Neural crest cell (in vitro differentiated cells): ENCODE measurements at regions not wholly inside any gene's neighbourhood (a gene's known extent, or its start where the extent isn't known, plus 50 kb on each side); places are given as distances from the start of the nearest gene placed in this dataset.

Experiments used
- DNase-seq: peaks from one replicate; pipeline ENCODE4 v3.0.0; 2021; ENCODE audit warnings: low read depth, mixed read lengths, low spot score
- H3K27ac Mint-ChIP-seq: one replicate; pipeline ENCODE4 v1.8.0; 2021; ENCODE audit warnings: mild to moderate bottlenecking, mixed read lengths; ENCODE audit not compliant: unreplicated experiment
- H3K27me3 Mint-ChIP-seq: 2 replicates; pipeline ENCODE4 v1.8.0; 2021; ENCODE audit warnings: low read depth, mild to moderate bottlenecking, mixed read lengths
- H3K36me3 Mint-ChIP-seq: 2 replicates; pipeline ENCODE4 v1.8.0; 2021; ENCODE audit warnings: low read depth, mild to moderate bottlenecking, mixed read lengths
- H3K4me1 Mint-ChIP-seq: 2 replicates; pipeline ENCODE4 v1.8.0; 2021; ENCODE audit warnings: mixed read lengths
- H3K4me3 Mint-ChIP-seq: one replicate; pipeline ENCODE4 v1.8.0; 2021; ENCODE audit warnings: mild to moderate bottlenecking, mixed read lengths
- H3K9me3 Mint-ChIP-seq: 2 replicates; pipeline ENCODE4 v1.8.0; 2021; ENCODE audit warnings: mixed read lengths
- TF ChIP-seq, protein P1 (sequence below): fragments of 200-600 bp; sonication (generic); conservative IDR thresholded peaks from 2 replicates; pipeline ENCODE4 v1.5.0; 2021; ENCODE audit warnings: antibody characterized with exemption, mild to moderate bottlenecking

DNA sequence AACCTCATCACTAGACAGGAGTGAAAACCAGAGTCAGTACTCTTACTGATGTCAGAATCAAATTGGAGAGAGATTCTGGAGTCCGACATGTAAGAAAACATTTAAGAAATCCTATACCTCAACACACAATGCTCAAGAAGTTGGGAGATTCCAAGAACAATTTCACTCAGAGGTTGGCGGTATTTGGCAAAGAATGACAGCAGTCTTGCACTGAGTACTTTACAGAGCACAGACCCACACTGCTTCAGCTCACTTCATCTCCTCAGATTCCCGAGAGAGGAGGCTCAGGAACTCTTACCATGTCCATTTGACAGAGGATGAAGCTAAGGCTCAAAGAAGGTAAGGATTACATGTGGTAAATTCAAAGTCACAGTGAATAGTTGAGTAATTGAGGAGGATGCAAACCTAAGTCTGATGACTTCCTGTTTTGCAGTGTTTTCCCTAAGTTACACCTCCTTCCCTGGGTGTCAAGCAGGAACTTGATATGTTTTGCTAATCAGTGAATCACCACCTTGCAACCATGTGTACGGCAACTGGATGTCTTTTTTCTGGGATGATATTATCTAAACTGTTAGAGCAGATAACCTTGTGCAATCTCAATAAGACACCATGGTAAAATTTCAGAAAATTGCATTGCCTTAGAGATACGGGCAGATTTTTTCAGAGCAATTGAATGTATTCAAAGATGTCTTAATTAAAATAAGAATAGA, 61.3 kb upstream of the MME start:
- H3K36me3 Mint-ChIP-seq = no peaks in the 10 kb centered on the region

DNA sequence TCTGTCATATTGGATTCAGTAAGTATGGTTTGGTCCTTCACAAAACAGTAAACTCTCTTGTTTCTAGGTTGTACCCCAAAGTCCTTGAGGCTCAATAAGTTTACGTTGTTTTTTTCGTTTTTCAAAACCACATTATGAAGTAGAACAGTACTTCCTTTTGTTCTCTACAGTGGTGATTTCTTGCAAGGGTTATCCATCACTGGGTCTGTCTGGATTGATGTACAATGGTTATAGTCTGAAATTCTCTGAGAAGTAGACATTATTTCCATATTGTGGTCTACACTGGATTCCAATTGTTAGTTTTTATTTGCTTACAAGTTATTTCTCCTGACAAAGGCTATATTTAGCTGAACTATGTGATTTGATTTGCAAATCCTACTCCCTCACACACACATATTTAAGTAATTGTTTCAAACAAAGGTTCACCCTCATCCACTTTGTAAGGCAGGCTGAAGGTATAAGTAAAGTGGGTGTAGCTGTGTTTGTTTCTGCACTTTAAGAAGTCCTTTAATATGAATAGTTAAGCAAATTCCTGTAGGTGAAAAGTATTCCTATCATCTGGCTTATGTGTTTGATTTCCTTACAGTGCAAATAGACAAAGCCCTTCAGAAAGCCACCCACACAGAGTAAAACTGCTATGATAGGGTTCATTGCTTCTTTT, 64.2 kb upstream of the MME start:
- H3K4me1 Mint-ChIP-seq = peaks cover 23% of the 10 kb centered on the region
- no peak for DNase-seq
- no peaks in the 10 kb centered on the region for H3K9me3 Mint-ChIP-seq
- no peaks in the 10 kb centered on the region for H3K36me3 Mint-ChIP-seq
- H3K4me3 Mint-ChIP-seq = no peak overlapping the region
- TF ChIP-seq, protein P1, sequence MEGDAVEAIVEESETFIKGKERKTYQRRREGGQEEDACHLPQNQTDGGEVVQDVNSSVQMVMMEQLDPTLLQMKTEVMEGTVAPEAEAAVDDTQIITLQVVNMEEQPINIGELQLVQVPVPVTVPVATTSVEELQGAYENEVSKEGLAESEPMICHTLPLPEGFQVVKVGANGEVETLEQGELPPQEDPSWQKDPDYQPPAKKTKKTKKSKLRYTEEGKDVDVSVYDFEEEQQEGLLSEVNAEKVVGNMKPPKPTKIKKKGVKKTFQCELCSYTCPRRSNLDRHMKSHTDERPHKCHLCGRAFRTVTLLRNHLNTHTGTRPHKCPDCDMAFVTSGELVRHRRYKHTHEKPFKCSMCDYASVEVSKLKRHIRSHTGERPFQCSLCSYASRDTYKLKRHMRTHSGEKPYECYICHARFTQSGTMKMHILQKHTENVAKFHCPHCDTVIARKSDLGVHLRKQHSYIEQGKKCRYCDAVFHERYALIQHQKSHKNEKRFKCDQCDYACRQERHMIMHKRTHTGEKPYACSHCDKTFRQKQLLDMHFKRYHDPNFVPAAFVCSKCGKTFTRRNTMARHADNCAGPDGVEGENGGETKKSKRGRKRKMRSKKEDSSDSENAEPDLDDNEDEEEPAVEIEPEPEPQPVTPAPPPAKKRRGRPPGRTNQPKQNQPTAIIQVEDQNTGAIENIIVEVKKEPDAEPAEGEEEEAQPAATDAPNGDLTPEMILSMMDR = no peak
- H3K27ac Mint-ChIP-seq = no peak overlapping the region
- no peaks in the 10 kb centered on the region for H3K27me3 Mint-ChIP-seq

More for the DNA sequence above, 61.3 kb upstream of the MME start:
- TF ChIP-seq, protein P1 = no peak
- no peak overlapping the region for H3K27ac Mint-ChIP-seq
- H3K4me3 Mint-ChIP-seq = no peak overlapping the region
- H3K9me3 Mint-ChIP-seq = no peaks in the 10 kb centered on the region
- no peaks in the 10 kb centered on the region for H3K27me3 Mint-ChIP-seq
- H3K4me1 Mint-ChIP-seq = peaks cover 23% of the 10 kb centered on the region
- DNase-seq = no peak

DNA sequence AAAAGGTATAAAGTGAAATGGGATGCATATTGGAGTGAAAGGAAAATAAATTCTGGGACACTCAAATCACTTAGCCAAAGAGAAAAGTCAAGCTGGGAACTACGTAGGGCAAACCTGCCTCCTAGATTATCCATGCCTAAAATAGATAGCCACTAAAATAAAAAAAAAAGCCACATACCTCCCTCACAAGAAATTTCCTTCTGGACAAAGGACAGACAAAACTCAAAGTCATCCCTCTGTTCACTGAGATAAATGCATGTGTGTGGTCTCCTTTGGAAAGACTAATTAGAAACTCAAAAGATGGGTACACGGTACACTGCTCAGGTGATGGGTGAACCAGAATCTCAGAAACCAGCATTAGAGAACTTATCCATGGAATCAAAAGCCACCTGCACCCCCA, 65.2 kb upstream of the MME start:
- no peaks in the 10 kb centered on the region for H3K27me3 Mint-ChIP-seq
- TF ChIP-seq, protein P1 = no peak
- no peaks in the 10 kb centered on the region for H3K9me3 Mint-ChIP-seq
- H3K4me1 Mint-ChIP-seq = peaks cover 23% of the 10 kb centered on the region
- no peaks in the 10 kb centered on the region for H3K36me3 Mint-ChIP-seq
- H3K4me3 Mint-ChIP-seq = no peak overlapping the region
- no peak for DNase-seq
- no peak overlapping the region for H3K27ac Mint-ChIP-seq

DNA sequence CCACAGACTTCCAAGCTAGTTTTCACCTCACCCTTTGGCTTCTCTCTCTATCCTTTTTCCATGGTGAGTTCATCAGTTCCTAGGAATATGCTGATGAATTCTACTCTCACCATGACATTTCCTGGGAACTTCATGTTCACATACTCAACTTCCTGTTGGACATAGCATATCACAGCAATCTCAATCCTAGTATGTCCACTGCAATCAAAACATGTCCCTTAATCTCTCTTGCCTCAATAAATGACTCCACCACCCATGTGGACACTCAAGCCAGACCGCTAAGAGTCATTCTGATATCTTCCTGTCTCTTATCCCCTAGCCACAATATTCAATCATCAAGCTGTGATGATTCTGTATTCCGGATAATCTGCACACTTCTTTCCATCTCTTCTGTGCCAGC, 66.7 kb upstream of the MME start:
- no peak overlapping the region for H3K27ac Mint-ChIP-seq
- TF ChIP-seq, protein P1 = no peak
- H3K27me3 Mint-ChIP-seq = no peaks in the 10 kb centered on the region
- no peaks in the 10 kb centered on the region for H3K36me3 Mint-ChIP-seq
- no peak for DNase-seq
- H3K4me3 Mint-ChIP-seq = no peak overlapping the region
- H3K4me1 Mint-ChIP-seq = peaks cover 17% of the 10 kb centered on the region
- H3K9me3 Mint-ChIP-seq = no peaks in the 10 kb centered on the region

DNA sequence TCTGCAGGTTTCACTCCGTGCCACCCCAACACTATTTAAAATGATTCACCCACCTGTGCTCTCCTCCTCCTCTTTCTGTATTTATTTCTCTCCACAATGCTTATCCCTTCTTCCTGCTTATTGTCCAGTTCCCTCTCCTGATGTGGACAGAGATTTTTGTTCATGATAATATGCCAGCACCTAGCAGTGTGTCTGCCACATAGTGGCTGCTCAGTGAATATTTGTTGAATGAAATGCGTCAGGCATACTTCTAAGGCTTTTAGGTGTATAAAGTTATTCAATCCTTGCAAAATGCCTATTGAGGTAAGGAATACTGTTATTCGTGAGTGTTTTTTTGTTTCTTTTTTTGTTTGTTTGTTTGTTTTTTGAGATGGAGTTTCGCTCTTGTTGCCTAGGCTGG, 67.5 kb upstream of the MME start:
- H3K4me1 Mint-ChIP-seq = peaks cover 17% of the 10 kb centered on the region
- DNase-seq = no peak
- no peak overlapping the region for H3K4me3 Mint-ChIP-seq
- H3K27me3 Mint-ChIP-seq = no peaks in the 10 kb centered on the region
- H3K36me3 Mint-ChIP-seq = no peaks in the 10 kb centered on the region
- no peak overlapping the region for H3K27ac Mint-ChIP-seq
- H3K9me3 Mint-ChIP-seq = no peaks in the 10 kb centered on the region
- TF ChIP-seq, protein P1 = no peak
